ENCODE measurements at regions not wholly inside any gene's neighbourhood (a gene's known extent, or its start where the extent isn't known, plus 50 kb on each side); places are given as distances from the start of the nearest gene placed in this dataset.

DNA sequence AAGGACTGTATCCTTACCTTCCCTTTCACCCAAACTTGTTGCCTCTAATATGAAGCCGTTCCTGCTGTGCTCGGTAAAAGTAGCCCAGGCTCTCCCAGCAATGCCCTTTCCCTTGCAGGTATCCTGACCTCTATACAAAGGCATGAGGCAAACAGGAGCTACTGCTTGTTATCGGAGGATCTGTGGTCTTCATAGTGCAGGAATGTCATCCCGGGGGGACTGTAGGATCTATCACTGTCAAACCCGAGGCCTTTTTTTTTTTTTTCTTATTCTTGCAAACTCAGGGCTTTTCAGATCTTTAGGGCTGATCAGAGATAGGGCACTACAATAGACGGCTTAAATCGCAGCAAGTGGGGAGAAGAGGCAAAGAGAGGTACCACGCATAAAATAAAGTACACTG lies 1206.6 kb downstream of the TYW1 start:
- TF ChIP-seq, protein P1, sequence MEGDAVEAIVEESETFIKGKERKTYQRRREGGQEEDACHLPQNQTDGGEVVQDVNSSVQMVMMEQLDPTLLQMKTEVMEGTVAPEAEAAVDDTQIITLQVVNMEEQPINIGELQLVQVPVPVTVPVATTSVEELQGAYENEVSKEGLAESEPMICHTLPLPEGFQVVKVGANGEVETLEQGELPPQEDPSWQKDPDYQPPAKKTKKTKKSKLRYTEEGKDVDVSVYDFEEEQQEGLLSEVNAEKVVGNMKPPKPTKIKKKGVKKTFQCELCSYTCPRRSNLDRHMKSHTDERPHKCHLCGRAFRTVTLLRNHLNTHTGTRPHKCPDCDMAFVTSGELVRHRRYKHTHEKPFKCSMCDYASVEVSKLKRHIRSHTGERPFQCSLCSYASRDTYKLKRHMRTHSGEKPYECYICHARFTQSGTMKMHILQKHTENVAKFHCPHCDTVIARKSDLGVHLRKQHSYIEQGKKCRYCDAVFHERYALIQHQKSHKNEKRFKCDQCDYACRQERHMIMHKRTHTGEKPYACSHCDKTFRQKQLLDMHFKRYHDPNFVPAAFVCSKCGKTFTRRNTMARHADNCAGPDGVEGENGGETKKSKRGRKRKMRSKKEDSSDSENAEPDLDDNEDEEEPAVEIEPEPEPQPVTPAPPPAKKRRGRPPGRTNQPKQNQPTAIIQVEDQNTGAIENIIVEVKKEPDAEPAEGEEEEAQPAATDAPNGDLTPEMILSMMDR (IDR thresholded peaks at IDR 0.05 in 4 of 5, conservative IDR thresholded peaks at IDR 0.05 in 1 of 5): no peak
- TF ChIP-seq POLR2A (IDR thresholded peaks at IDR 0.05): no peak

Data from gastrocnemius medialis (tissue), 4 donors.